Osteocyte (in vitro differentiated cells): ENCODE measurements at regions not wholly inside any gene's neighbourhood (a gene's known extent, or its start where the extent isn't known, plus 50 kb on each side); places are given as distances from the start of the nearest gene placed in this dataset.

Experiments
- DNase-seq: peaks from one replicate; pipeline ENCODE4 v3.0.0; 2021; ENCODE audit warnings: mixed read lengths; ENCODE audit not compliant: unreplicated experiment; ENCODE audit errors: extremely low spot score
- H3K27ac Mint-ChIP-seq: one replicate; pipeline ENCODE4 v1.8.0; 2021; ENCODE audit warnings: mild to moderate bottlenecking, mixed read lengths; ENCODE audit not compliant: unreplicated experiment
- H3K27me3 Mint-ChIP-seq: one replicate; pipeline ENCODE4 v1.8.0; 2021; ENCODE audit warnings: mixed read lengths; ENCODE audit not compliant: unreplicated experiment
- H3K36me3 Mint-ChIP-seq: one replicate; pipeline ENCODE4 v1.8.0; 2021; ENCODE audit warnings: mixed read lengths; ENCODE audit not compliant: unreplicated experiment
- H3K4me1 Mint-ChIP-seq: one replicate; pipeline ENCODE4 v1.8.0; 2021; ENCODE audit warnings: mixed read lengths; ENCODE audit not compliant: unreplicated experiment
- H3K4me3 Mint-ChIP-seq: one replicate; pipeline ENCODE4 v1.8.0; 2021; ENCODE audit warnings: mild to moderate bottlenecking, moderate library complexity, mixed read lengths; ENCODE audit not compliant: unreplicated experiment
- H3K9me3 Mint-ChIP-seq: one replicate; pipeline ENCODE4 v1.8.0; 2021; ENCODE audit warnings: mixed read lengths; ENCODE audit not compliant: unreplicated experiment
- TF ChIP-seq, protein P1 (sequence below): fragments of 200-600 bp; sonication (generic); IDR thresholded peaks from 2 replicates; pipeline ENCODE4 v1.5.0; 2021; ENCODE audit warnings: antibody characterized with exemption, mild to moderate bottlenecking, moderate library complexity

DNA sequence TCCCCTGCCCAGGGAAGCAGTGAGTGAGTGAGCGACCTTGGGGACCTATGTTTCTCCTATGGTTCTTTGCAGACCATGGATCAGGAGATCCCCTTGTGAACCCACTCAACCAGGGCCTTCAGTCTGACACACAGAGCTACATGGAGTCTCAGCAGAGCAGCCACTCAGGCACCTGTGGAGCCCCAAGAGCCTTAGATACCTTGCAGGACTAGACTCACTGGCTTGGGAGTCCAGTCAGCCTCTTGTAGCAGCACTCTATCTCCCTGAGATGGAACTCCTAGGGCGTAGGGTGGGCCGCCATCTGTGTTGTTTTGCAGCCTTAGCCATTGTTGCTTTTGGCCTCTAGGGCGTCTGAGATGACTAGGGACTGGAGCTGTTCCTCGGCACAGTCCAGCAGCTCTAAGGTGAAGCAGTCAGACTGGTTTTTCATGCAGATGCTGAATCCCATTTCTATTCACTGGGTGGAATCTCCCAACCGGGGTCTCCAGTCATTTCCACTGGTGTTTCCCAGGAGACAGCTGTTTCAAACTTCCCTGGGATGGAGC is 284.6 kb upstream of the RPS23 start:
- no peak overlapping the region for H3K4me3 Mint-ChIP-seq
- peaks cover 21% of the 10 kb centered on the region for H3K9me3 Mint-ChIP-seq
- no peaks in the 10 kb centered on the region for H3K4me1 Mint-ChIP-seq
- TF ChIP-seq, protein P1, sequence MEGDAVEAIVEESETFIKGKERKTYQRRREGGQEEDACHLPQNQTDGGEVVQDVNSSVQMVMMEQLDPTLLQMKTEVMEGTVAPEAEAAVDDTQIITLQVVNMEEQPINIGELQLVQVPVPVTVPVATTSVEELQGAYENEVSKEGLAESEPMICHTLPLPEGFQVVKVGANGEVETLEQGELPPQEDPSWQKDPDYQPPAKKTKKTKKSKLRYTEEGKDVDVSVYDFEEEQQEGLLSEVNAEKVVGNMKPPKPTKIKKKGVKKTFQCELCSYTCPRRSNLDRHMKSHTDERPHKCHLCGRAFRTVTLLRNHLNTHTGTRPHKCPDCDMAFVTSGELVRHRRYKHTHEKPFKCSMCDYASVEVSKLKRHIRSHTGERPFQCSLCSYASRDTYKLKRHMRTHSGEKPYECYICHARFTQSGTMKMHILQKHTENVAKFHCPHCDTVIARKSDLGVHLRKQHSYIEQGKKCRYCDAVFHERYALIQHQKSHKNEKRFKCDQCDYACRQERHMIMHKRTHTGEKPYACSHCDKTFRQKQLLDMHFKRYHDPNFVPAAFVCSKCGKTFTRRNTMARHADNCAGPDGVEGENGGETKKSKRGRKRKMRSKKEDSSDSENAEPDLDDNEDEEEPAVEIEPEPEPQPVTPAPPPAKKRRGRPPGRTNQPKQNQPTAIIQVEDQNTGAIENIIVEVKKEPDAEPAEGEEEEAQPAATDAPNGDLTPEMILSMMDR, result no peak
- no peaks in the 10 kb centered on the region for H3K36me3 Mint-ChIP-seq
- H3K27ac Mint-ChIP-seq, result no peak overlapping the region
- no peak for DNase-seq
- H3K27me3 Mint-ChIP-seq, result peaks cover 34% of the 10 kb centered on the region

DNA sequence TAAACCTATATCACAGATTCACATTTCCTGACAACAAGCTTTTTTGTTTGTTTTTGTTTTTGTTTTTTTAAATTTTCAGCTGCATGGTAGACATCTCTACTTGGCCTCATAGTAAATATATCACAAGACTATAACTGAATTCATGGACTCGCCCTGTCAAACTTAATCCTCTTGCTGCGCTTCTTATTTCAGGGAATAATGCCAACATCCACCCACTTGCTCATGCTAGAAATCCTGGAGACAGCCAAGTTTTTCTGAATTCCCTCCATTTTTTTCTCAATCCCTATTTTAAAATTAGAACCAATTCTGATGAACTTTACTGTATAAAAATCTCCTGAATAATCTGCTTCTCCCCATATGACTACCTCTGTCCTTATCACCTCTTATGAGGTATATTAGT is 283.6 kb upstream of the RPS23 start:
- Mint-ChIP-seq H3K9me3 (peaks cover 22% of the 10 kb centered on the region), H3K36me3 (no peaks in the 10 kb centered on the region), H3K27ac (no peak overlapping the region), H3K4me3 (no peak overlapping the region), H3K4me1 (no peaks in the 10 kb centered on the region), H3K27me3 (peaks cover 26% of the 10 kb centered on the region)
- no peak for DNase-seq
- TF ChIP-seq, protein P1, result no peak

DNA sequence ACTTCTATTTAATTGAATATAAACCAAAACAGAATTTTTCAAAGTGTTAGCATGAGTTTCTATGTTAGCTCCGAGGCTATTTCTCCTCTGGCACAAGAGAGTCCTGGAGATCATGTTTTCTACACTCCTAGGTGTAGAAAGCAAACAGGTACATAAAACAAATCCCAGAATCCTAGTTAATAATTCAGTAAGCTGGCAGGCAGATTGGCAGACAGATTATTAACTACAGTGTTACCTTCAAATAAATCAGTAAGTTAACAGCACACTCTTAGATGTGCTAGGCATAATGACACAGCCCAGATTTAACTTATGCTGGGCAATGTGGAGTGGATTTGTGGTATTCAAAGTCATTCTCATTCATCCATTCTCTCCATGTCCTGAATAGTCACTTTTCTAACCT is 282.8 kb upstream of the RPS23 start:
- peaks cover 17% of the 10 kb centered on the region for H3K9me3 Mint-ChIP-seq
- H3K27me3 Mint-ChIP-seq, result peaks cover 23% of the 10 kb centered on the region
- no peaks in the 10 kb centered on the region for H3K36me3 Mint-ChIP-seq
- no peak overlapping the region for H3K27ac Mint-ChIP-seq
- DNase-seq, result no peak
- TF ChIP-seq, protein P1, result no peak
- H3K4me1 Mint-ChIP-seq, result no peaks in the 10 kb centered on the region
- H3K4me3 Mint-ChIP-seq, result no peak overlapping the region

DNA sequence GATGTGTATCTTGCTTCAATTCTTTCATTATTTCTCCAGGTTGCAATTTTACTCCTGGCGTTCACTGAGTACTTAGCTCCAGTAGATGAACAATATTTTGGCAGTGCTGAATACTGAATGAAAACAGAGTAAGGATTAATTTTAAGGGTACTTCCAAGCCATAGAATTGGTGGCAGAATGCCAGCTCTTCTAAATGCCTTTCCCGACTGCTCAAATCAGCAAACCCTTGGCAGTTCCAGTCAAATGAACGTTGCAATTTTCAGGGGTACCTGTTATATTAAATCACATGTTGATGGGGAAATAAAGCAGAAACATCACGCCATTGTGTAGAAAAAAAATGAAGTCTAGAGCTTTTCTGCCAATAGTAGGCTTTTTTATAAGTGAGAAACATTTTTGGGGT is 282.4 kb upstream of the RPS23 start:
- TF ChIP-seq, protein P1, result no peak
- H3K4me1 Mint-ChIP-seq, result no peaks in the 10 kb centered on the region
- H3K4me3 Mint-ChIP-seq, result no peak overlapping the region
- DNase-seq, result no peak
- H3K27ac Mint-ChIP-seq, result no peak overlapping the region
- peaks cover 16% of the 10 kb centered on the region for H3K9me3 Mint-ChIP-seq
- peaks cover 25% of the 10 kb centered on the region for H3K27me3 Mint-ChIP-seq
- no peaks in the 10 kb centered on the region for H3K36me3 Mint-ChIP-seq

DNA sequence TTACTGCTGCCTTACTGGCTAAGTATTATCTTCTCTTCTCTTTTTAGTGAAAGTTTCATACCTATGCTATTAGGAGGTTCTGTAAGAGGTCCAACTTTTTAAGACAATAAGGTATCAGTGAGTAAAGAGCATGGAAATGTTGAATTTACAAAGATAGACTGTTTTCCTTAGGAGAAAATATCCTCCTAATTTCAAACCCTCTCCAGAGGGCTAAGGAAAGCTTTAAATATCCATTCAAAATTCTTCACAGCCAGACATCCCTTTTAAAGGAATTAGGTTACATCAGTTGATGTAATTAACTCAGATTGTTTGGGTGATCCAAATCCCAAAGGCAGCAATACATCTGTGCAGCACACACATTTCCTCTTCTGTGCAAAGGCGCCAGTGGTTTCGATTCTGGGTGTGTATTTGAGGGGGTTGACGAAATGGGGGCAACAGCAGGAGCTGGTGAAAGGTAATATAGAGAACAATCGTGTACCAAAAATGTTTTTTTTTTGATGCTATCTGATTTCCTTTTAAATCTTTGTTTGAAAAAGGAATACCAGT is 273.8 kb upstream of the RPS23 start:
- TF ChIP-seq, protein P1, result no peak
- no peaks in the 10 kb centered on the region for H3K9me3 Mint-ChIP-seq
- no peaks in the 10 kb centered on the region for H3K36me3 Mint-ChIP-seq
- no peak overlapping the region for H3K4me3 Mint-ChIP-seq
- no peak overlapping the region for H3K27ac Mint-ChIP-seq
- DNase-seq, result no peak
- no peaks in the 10 kb centered on the region for H3K4me1 Mint-ChIP-seq
- peaks cover 39% of the 10 kb centered on the region for H3K27me3 Mint-ChIP-seq
